ENCODE measurements at regions not wholly inside any gene's neighbourhood (a gene's known extent, or its start where the extent isn't known, plus 50 kb on each side); places are given as distances from the start of the nearest gene placed in this dataset.

DNA sequence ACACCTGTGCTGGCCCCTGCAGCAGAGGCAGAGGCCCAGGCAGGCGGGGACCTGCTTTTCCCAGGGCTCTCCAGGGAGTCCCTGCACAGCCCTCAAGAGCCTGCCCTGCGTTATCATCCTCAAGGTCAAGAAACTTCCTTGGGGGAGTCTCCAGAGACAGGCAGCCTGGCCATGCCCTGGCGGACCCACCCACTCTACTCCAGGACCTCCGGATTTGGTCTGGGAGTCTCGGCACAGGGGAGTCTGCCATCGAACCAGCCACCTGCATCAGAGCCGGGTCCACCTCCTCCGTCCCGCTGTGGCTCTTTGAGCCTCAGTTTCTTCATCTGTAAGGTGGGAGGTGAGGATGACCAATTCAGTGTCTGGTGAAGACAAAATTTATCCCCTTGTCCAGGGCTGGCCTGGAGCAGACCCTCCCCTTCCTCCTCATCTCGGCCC lies 75.3 kb upstream of the TNRC6C start:
- Mint-ChIP-seq H3K4me1 (peaks cover 91% of the 10 kb centered on the region), H3K27me3 (peaks cover 4% of the 10 kb centered on the region), H3K27ac (no peak overlapping the region), H3K9me3 (no peaks in the 10 kb centered on the region), H3K36me3 (ENCODE audit: low read depth) (no peaks in the 10 kb centered on the region), H3K4me3 (no peak overlapping the region)
- DNase-seq (no peak), ATAC-seq (ENCODE audit: low read depth) (no peak)
- ChIA-PET CTCF (no interaction called here), POLR2A (interaction anchor here (0.9 to 6.0 kb wide), 8 partner anchors 9 to 75 kb away, joined by 3 to 132 read pairs (median 4); partner anchors contain the start of gene TNRC6C)
- intact Hi-C loops (cut with micrococcal nuclease): loop anchor here (5.0 to 10.0 kb wide), 3 partner anchors 41 to 558 kb away; no protein-coding TSS in a partner anchor
- TF ChIP-seq, protein P1, sequence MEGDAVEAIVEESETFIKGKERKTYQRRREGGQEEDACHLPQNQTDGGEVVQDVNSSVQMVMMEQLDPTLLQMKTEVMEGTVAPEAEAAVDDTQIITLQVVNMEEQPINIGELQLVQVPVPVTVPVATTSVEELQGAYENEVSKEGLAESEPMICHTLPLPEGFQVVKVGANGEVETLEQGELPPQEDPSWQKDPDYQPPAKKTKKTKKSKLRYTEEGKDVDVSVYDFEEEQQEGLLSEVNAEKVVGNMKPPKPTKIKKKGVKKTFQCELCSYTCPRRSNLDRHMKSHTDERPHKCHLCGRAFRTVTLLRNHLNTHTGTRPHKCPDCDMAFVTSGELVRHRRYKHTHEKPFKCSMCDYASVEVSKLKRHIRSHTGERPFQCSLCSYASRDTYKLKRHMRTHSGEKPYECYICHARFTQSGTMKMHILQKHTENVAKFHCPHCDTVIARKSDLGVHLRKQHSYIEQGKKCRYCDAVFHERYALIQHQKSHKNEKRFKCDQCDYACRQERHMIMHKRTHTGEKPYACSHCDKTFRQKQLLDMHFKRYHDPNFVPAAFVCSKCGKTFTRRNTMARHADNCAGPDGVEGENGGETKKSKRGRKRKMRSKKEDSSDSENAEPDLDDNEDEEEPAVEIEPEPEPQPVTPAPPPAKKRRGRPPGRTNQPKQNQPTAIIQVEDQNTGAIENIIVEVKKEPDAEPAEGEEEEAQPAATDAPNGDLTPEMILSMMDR (IDR thresholded peaks at IDR 0.05): no peak

DNA sequence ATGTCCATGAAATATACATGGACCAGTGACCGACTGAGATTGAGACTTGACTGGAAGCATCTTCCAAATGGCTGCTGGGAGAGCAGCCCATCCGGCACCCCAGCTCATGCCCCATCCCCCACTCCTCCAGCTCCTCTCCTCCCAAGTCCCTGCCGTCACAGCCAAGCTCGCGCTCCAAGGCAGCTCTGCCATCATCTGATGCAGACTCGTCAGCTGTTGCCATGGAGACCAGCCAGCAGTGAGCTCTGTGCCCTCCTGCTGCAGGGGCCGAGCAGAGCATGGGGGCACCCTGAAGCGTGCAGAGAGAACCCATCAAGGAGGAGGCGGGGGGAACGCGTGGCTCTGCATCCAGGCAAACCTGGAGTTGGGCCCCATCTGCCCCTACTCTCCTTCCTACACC lies 74.5 kb upstream of the TNRC6C start:
- Mint-ChIP-seq H3K9me3 (no peaks in the 10 kb centered on the region), H3K36me3 (ENCODE audit: low read depth) (no peaks in the 10 kb centered on the region), H3K4me1 (peaks cover 93% of the 10 kb centered on the region), H3K27me3 (peaks cover 4% of the 10 kb centered on the region), H3K4me3 (peak overlapping the region; percentile 24), H3K27ac (peak overlapping the region; percentile 56)
- ChIA-PET CTCF (no interaction called here), POLR2A (interaction anchor here (0.6 to 6.0 kb wide), 4 partner anchors 9 to 74 kb away, joined by 3 to 132 read pairs (median 8); partner anchors contain the start of gene TNRC6C)
- intact Hi-C loops (cut with micrococcal nuclease): loop anchor here (5.0 to 10.0 kb wide), 3 partner anchors 42 to 559 kb away; no protein-coding TSS in a partner anchor
- no peak for ATAC-seq (ENCODE audit: low read depth)
- DNase-seq: no peak
- TF ChIP-seq, protein P1 (IDR thresholded peaks at IDR 0.05): no peak

DNA sequence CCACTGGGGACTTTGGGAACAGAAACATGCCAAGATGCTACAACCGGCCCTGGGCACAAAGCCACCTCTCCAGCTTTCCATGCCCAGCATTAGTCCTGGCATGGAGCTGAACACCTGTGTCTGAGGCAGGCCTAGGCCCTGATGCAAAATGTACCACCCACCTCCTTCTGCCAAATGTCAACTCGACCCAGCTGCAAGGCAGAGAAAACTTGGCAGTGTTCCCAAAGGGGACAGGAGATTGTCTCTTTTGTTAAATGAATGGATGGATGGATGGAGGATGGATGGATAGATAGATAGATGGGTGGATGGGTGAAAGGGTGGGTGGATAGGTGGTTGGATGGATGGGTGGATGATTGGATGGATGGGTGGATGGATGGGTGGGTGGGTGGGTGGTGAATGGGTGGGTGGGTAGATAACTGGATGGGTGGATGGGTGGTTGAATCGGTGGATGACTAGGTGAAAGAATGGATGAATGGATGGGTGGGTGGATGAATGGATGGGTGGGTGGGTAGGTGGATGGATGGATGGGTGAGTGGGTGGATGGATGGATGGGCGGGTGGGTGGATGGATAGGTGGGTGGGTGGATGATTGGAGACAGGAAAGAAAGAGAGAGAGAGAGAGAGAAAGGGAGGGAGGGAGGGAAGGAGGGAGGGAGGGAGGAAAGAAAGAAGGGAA lies 73.4 kb upstream of the TNRC6C start:
- CTCF ChIA-PET: no interaction called here
- peaks cover 87% of the 10 kb centered on the region for H3K4me1 Mint-ChIP-seq
- POLR2A ChIA-PET: interaction anchor here (0.5 to 6.0 kb wide), 4 partner anchors 10 to 495 kb away, joined by 3 to 132 read pairs (median 8); partner anchors contain the start of gene TNRC6C
- ATAC-seq (ENCODE audit: low read depth) (no peak), DNase-seq (no peak)
- peaks cover 8% of the 10 kb centered on the region for H3K27me3 Mint-ChIP-seq
- H3K9me3 Mint-ChIP-seq: no peaks in the 10 kb centered on the region
- no peak overlapping the region for H3K4me3 Mint-ChIP-seq
- intact Hi-C loops (cut with micrococcal nuclease): loop anchor here (5.0 to 10.0 kb wide), 3 partner anchors 43 to 560 kb away; no protein-coding TSS in a partner anchor
- no peaks in the 10 kb centered on the region for H3K36me3 Mint-ChIP-seq (ENCODE audit: low read depth)
- H3K27ac Mint-ChIP-seq: no peak overlapping the region
- TF ChIP-seq, protein P1 (IDR thresholded peaks at IDR 0.05): no peak

DNA sequence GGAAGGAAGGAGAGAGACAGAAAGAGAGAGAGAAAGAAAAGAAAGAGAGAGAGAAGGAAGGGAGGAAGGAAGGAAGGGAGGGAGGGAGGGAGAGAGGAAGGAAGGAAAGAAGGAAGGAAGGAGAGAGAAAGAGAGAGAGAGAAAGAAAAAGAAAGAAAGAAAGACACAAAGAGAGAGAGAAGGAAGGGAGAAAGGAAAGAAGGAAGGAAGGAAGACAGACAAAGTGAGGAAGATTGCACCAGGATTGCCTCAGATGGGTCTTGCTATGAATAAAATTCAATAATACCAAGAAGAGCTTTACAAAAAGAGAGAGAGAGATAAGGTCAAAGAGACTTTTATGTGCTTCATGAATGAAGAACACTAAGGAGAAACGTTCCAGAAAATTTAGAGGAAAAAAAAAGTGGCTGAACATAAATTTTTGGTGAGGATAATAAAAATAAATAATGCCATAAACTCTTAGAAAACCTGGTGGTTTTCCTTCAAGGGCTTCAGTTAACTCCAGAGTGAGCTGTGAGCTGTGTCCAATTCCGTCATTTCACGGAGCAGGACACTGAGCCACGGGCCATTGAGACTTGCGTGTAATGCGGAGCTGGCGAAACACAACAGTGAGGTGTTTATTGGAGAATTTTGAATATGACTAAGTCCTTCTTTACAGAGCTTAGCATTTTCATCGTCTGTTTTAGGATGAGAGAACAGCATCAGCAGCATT lies 72.7 kb upstream of the TNRC6C start:
- TF ChIP-seq, protein P1 (IDR thresholded peaks at IDR 0.05): no peak
- Mint-ChIP-seq H3K4me3 (peak overlapping the region; percentile 36), H3K36me3 (ENCODE audit: low read depth) (no peaks in the 10 kb centered on the region), H3K27me3 (peaks cover 11% of the 10 kb centered on the region), H3K9me3 (no peaks in the 10 kb centered on the region), H3K27ac (no peak overlapping the region), H3K4me1 (peaks cover 79% of the 10 kb centered on the region)
- intact Hi-C loops (cut with micrococcal nuclease): loop anchor here (10.0 kb wide), 2 partner anchors 441 to 561 kb away; no protein-coding TSS in a partner anchor
- ChIA-PET CTCF (interaction anchor here (1.0 kb wide), 1 partner anchor 8 kb away, joined by 3 read pairs; no protein-coding TSS in a partner anchor), POLR2A (interaction anchor here (0.6 to 3.2 kb wide), 4 partner anchors 9 to 72 kb away, joined by 3 to 41 read pairs (median 6); partner anchors contain the start of gene TNRC6C)
- DNase-seq (no peak), ATAC-seq (ENCODE audit: low read depth) (no peak)

All from activated B cell treated with CpG ODN at 0.5 μM for 24 hours (primary cell).